A549 (cell line): ENCODE measurements at regions not wholly inside any gene's neighbourhood (a gene's known extent, or its start where the extent isn't known, plus 50 kb on each side); places are given as distances from the start of the nearest gene placed in this dataset.

Source experiments
- ATAC-seq, 2 experiments: fragments of 200-7000 bp in 1 of 2; fragments of >200 bp in 1 of 2; cut with Nextera tagmentation in 1 of 2; cut with Tn5 transposase in 1 of 2; 3 replicates each; pipeline versions ENCODE4 v1.8.0 to v1.9.1; 2018 to 2020; ENCODE audit warnings: mild to moderate bottlenecking in 1 of 2, moderate library complexity in 1 of 2
- CTCF ChIA-PET: fragments of 300-600 bp; sonication (Branson Sonifier 250); formaldehyde crosslinking; extraction: SDS; loops from one replicate; lab custom pipeline; 2021; ENCODE audit warnings: antibody characterized with exemption, inconsistent platforms; lab: Yijun Ruan, JAX
- POLR2A ChIA-PET: fragments of 350-600 bp; formaldehyde crosslinking; extraction: SDS; loops from one replicate; lab custom pipeline; 2021; ENCODE audit warnings: antibody characterized with exemption, inconsistent platforms; lab: Yijun Ruan, JAX
- DNase-seq, 2 experiments: peaks; one replicate each; pipeline versions ENCODE4 v3.0.0 to v3.0.0-alpha.2; 2011 to 2016; ENCODE audit warnings: low read depth in 1 of 2, low spot score in 1 of 2
- FAIRE-seq: peaks from 2 replicates; lab custom pipeline; 2011; peaks lifted over from hg19 to GRCh38; lab: Jason Lieb, UNC
- H3K27ac ChIP-seq, 2 experiments: fragments of >200 bp; sonication (Bioruptor Twin); formaldehyde crosslinking; 3 replicates each; pipeline ENCODE4 v1.5.1; 2016 to 2017
- H3K4me1 ChIP-seq: fragments of >200 bp; sonication (Bioruptor Twin); formaldehyde crosslinking; 3 replicates; pipeline ENCODE4 v1.6.1; 2016
- H3K4me2 ChIP-seq: fragments of >200 bp; sonication (Bioruptor Twin); formaldehyde crosslinking; 3 replicates; pipeline ENCODE4 v1.6.1; 2016
- H3K4me3 ChIP-seq: fragments of >200 bp; sonication (Bioruptor Twin); formaldehyde crosslinking; 3 replicates; pipeline ENCODE4 v1.5.1; 2016
- H3K9me3 ChIP-seq: fragments of >200 bp; sonication (Bioruptor Twin); formaldehyde crosslinking; 3 replicates; pipeline ENCODE4 v1.6.1; 2016
- BCL3 ChIP-seq: fragments of >200 bp; sonication (Bioruptor Twin); formaldehyde crosslinking; IDR thresholded peaks from 3 replicates; pipeline ENCODE4 v1.6.1; 2016
- CBX2 ChIP-seq: fragments of 200-600 bp; sonication (generic); IDR thresholded peaks from 2 replicates; pipeline ENCODE4 v1.6.1; 2016; ENCODE audit warnings: low read depth, mild to moderate bottlenecking, borderline replicate concordance
- CBX8 ChIP-seq: fragments of 200-600 bp; sonication (generic); IDR thresholded peaks from 2 replicates; pipeline ENCODE4 v1.6.1; 2016
- CHD2 ChIP-seq: fragments of 150-350 bp; IDR thresholded peaks from 2 replicates; pipeline ENCODE4 v1.6.1; 2014; ENCODE audit warnings: low read length; ENCODE audit not compliant: partially characterized antibody
- CTCF ChIP-seq: fragments of >200 bp; sonication (Bioruptor Twin); formaldehyde crosslinking; IDR thresholded peaks from 3 replicates; pipeline ENCODE4 v1.5.1; 2016
- E2F6 ChIP-seq: IDR thresholded peaks from 2 replicates; pipeline ENCODE4 v1.6.1; 2012; ENCODE audit warnings: low read depth, borderline replicate concordance
- ELK1 ChIP-seq: fragments of 150-350 bp; IDR thresholded peaks from 2 replicates; pipeline ENCODE4 v1.6.1; 2014; ENCODE audit warnings: low read depth, mild to moderate bottlenecking, low read length
- EP300 ChIP-seq, 2 experiments: fragments of >200 bp; sonication (Bioruptor Twin); formaldehyde crosslinking; IDR thresholded peaks; 2 replicates in 1 of 2; 3 replicates in 1 of 2; pipeline ENCODE4 v1.6.1; 2016 to 2017
- ESRRA ChIP-seq: fragments of 150-350 bp; IDR thresholded peaks from 2 replicates; pipeline ENCODE4 v1.6.1; 2014; ENCODE audit warnings: mild to moderate bottlenecking, low read length, borderline replicate concordance
- FOSB ChIP-seq: fragments of 250-450 bp; sonication (Bioruptor Pico); IDR thresholded peaks from 2 replicates; pipeline ENCODE4 v1.5.0; 2020; ENCODE audit warnings: mild to moderate bottlenecking, moderate library complexity
- GATA3 ChIP-seq: IDR thresholded peaks from 2 replicates; pipeline ENCODE4 v1.6.1; 2012; ENCODE audit warnings: borderline replicate concordance
- HDAC2 ChIP-seq: fragments of 200-600 bp; sonication (generic); IDR thresholded peaks from 2 replicates; pipeline ENCODE4 v1.6.1; 2016
- HOXA7 ChIP-seq: fragments of 250-450 bp; sonication (Bioruptor Pico); IDR thresholded peaks from 2 replicates; pipeline ENCODE4 v1.5.0; 2020; ENCODE audit warnings: mild to moderate bottlenecking, moderate library complexity
- JUN ChIP-seq, 2 experiments: fragments of >200 bp; sonication (Bioruptor Twin); formaldehyde crosslinking; IDR thresholded peaks; 2 replicates in 1 of 2; 3 replicates in 1 of 2; pipeline ENCODE4 v1.6.1; 2016 to 2017
- MAFK ChIP-seq: fragments of 450-650 bp; IDR thresholded peaks from 2 replicates; pipeline ENCODE4 v1.6.1; 2014; ENCODE audit not compliant: partially characterized antibody
- MAZ ChIP-seq: fragments of 150-350 bp; IDR thresholded peaks from 2 replicates; pipeline ENCODE4 v1.6.1; 2014; ENCODE audit warnings: antibody characterized with exemption, low read depth, low read length, borderline replicate concordance
- NPAS2 ChIP-seq: fragments of 250-450 bp; sonication (Bioruptor Pico); IDR thresholded peaks from 2 replicates; pipeline ENCODE4 v1.8.0; 2022; ENCODE audit warnings: mild to moderate bottlenecking, moderate library complexity, borderline replicate concordance
- RAD21 ChIP-seq, 2 experiments: fragments of >200 bp in 1 of 2; sonication (Bioruptor Twin) in 1 of 2; formaldehyde crosslinking in 1 of 2; IDR thresholded peaks in 1 of 2; conservative IDR thresholded peaks in 1 of 2; 2 replicates in 1 of 2; 3 replicates in 1 of 2; pipeline ENCODE4 v1.6.1; 2012 to 2018; ENCODE audit warnings: inconsistent platforms in 1 of 2
- REST ChIP-seq: fragments of 200-600 bp; sonication (generic); IDR thresholded peaks from 2 replicates; pipeline ENCODE4 v1.6.1; 2016; ENCODE audit warnings: antibody characterized with exemption, mild to moderate bottlenecking, moderate library complexity
- RNF2 ChIP-seq: fragments of 200-600 bp; sonication (generic); IDR thresholded peaks from 2 replicates; pipeline ENCODE4 v1.6.1; 2016; ENCODE audit warnings: low read depth, mild to moderate bottlenecking, antibody characterized with exemption, moderate library complexity, borderline replicate concordance
- SMC3 ChIP-seq: fragments of >200 bp; sonication (Bioruptor Twin); formaldehyde crosslinking; IDR thresholded peaks from 3 replicates; pipeline ENCODE4 v1.6.1; 2018; ENCODE audit warnings: inconsistent platforms
- WGBS: methylation state at CpG from one replicate; pipeline ENCODE4 v1.1.6; 2017; ENCODE audit errors: missing lambda C conversion rate; 5-methylcytosine and 5-hydroxymethylcytosine counted together

GRCh38 chr17:33751702-33752065 is 458.6 kb upstream of the ASIC2 start:
- Histone ChIP-seq H3K4me1 (no peaks in the 10 kb centered on the region), H3K4me2 (peak overlapping the region; percentile 62), H3K27ac (no peak overlapping the region), H3K4me3 (peak overlapping the region; percentile 8; the same call in 1 of the 3 replicates), H3K9me3 (no peaks in the 10 kb centered on the region)
- no peak for FAIRE-seq
- ATAC-seq, result no peak
- CTCF ChIA-PET, result interaction anchor here (0.7 to 4.8 kb wide), 11 partner anchors 10 to 1288 kb away, joined by 3 to 70 read pairs (median 4); no protein-coding TSS in a partner anchor
- TF ChIP-seq EP300 (IDR thresholded peaks at IDR 0.05) (no peak), GATA3 (no peak), CBX2 (no peak)
- POLR2A ChIA-PET, result interaction anchor here (0.6 kb wide), 1 partner anchor 10 kb away, joined by 7 read pairs; no protein-coding TSS in a partner anchor
- 0% methylated on average over 4 of the region's 5 CpGs for WGBS
- no peak for DNase-seq

- ChIA-PET POLR2A (no interaction called here), CTCF (interaction anchor here (0.5 to 2.1 kb wide), 9 partner anchors 16 to 970 kb away, joined by 3 to 9 read pairs (median 3); no protein-coding TSS in a partner anchor)
- WGBS, result 9% methylated on average over 7 of the region's 7 CpGs
- ATAC-seq (no peak), DNase-seq (peak in 1 of 2 experiments; percentile 16), FAIRE-seq (no peak)
- no peak overlapping the region for H3K4me2 ChIP-seq
- H3K4me3 ChIP-seq, result no peak overlapping the region
- no peak overlapping the region for H3K27ac ChIP-seq
- H3K4me1 ChIP-seq, result no peaks in the 10 kb centered on the region
- no peak for TF ChIP-seq FOSB
- no peak for TF ChIP-seq BCL3
- TF ChIP-seq HDAC2, result no peak
- no peak for TF ChIP-seq RAD21 (conservative IDR thresholded peaks at IDR 0.05 in 1 of 2, IDR thresholded peaks at IDR 0.05 in 1 of 2)
- TF ChIP-seq EP300 (IDR thresholded peaks at IDR 0.05), result no peak
- no peak for TF ChIP-seq GATA3
- TF ChIP-seq ESRRA, result no peak
- no peak for TF ChIP-seq JUN (IDR thresholded peaks at IDR 0.05)
- TF ChIP-seq CTCF, result no peak
- no peak for TF ChIP-seq MAZ
- TF ChIP-seq E2F6, result no peak
- TF ChIP-seq REST, result no peak
- TF ChIP-seq SMC3, result no peak
- TF ChIP-seq CHD2, result no peak
- no peak for TF ChIP-seq NPAS2 (CRISPR knock-in tag)
- TF ChIP-seq CBX8, result no peak
- no peak for TF ChIP-seq HOXA7
- TF ChIP-seq MAFK, result no peak
- TF ChIP-seq RNF2, result no peak
- no peak for TF ChIP-seq ELK1
- TF ChIP-seq, all 56 proteins: peak for 0
- no peaks in the 10 kb centered on the region for H3K9me3 ChIP-seq
These were observed 460.4 kb upstream of the ASIC2 start for GRCh38 chr17:33753452-33753851.
